ENCODE measurements at regions not wholly inside any gene's neighbourhood (a gene's known extent, or its start where the extent isn't known, plus 50 kb on each side); places are given as distances from the start of the nearest gene placed in this dataset.
A peak's percentile ranks its signal among the peaks of the same experiment; 100 is the strongest.

- TF ChIP-seq ZNF660 (CRISPR knock-in tag; IDR thresholded peaks at IDR 0.05; ENCODE audit: borderline replicate concordance, low read depth): no peak
- TF ChIP-seq CBX2 (IDR thresholded peaks at IDR 0.05; ENCODE audit: low read depth, low read length): no peak
- no peak for TF ChIP-seq CBX2 (CRISPR knock-in tag; IDR thresholded peaks at IDR 0.05; ENCODE audit: low read depth)
- peak; percentile 63; the same call in 1 of the 2 replicates for TF ChIP-seq MIER2 (CRISPR knock-in tag; IDR thresholded peaks at IDR 0.05)
- no peak for TF ChIP-seq MBNL3 (CRISPR knock-in tag; conservative IDR thresholded peaks at IDR 0.05)
- no peak for TF ChIP-seq MZF1 (CRISPR knock-in tag; IDR thresholded peaks at IDR 0.05; ENCODE audit: borderline replicate concordance)
- TF ChIP-seq MTF1 (CRISPR knock-in tag; IDR thresholded peaks at IDR 0.05): no peak
- TF ChIP-seq ARNTL (CRISPR knock-in tag; IDR thresholded peaks at IDR 0.05): no peak
- no peak for TF ChIP-seq TRAFD1 (CRISPR knock-in tag; IDR thresholded peaks at IDR 0.05; ENCODE audit: borderline replicate concordance)
- TF ChIP-seq ZHX1 (CRISPR knock-in tag; IDR thresholded peaks at IDR 0.05; ENCODE audit: low read depth): no peak
- TF ChIP-seq NFIC (IDR thresholded peaks at IDR 0.05; ENCODE audit: low read length): peak; percentile 97
- no peak for TF ChIP-seq ZNF138 (CRISPR knock-in tag; IDR thresholded peaks at IDR 0.05; ENCODE audit: low read depth)
- TF ChIP-seq JUN (CRISPR knock-in tag; IDR thresholded peaks at IDR 0.05): no peak
- TF ChIP-seq TMF1 (CRISPR knock-in tag; IDR thresholded peaks at IDR 0.05; ENCODE audit: low read depth): no peak
- no peak for TF ChIP-seq ZNF629 (CRISPR knock-in tag; conservative IDR thresholded peaks at IDR 0.05)
- TF ChIP-seq SCMH1 (CRISPR knock-in tag; IDR thresholded peaks at IDR 0.05; ENCODE audit: borderline replicate concordance): no peak
- peak; percentile 92 for TF ChIP-seq SOX13 (IDR thresholded peaks at IDR 0.05)
- TF ChIP-seq SOX13 (CRISPR knock-in tag; conservative IDR thresholded peaks at IDR 0.05 in 1 of 2, IDR thresholded peaks at IDR 0.05 in 1 of 2): peak in 1 of 2 experiments; percentile 99; a peak in 2 of 4 replicates
- TF ChIP-seq ZNF75D (CRISPR knock-in tag; IDR thresholded peaks at IDR 0.05; ENCODE audit: borderline replicate concordance): no peak
- TF ChIP-seq MAX (IDR thresholded peaks at IDR 0.05): peak; percentile 42; the same call in 1 of the 2 replicates
- no peak for TF ChIP-seq ZFP37 (CRISPR knock-in tag; IDR thresholded peaks at IDR 0.05; ENCODE audit: borderline replicate concordance)
- no peak for TF ChIP-seq ZNF781 (CRISPR knock-in tag; IDR thresholded peaks at IDR 0.05; ENCODE audit: borderline replicate concordance, not compliant biosample characterization)
- TF ChIP-seq ZNF205 (CRISPR knock-in tag; IDR thresholded peaks at IDR 0.05): peak; percentile 76; the same call in 1 of the 2 replicates
- peak; percentile 78; the same call in 1 of the 2 replicates for TF ChIP-seq SALL1 (CRISPR knock-in tag; IDR thresholded peaks at IDR 0.05)
- no peak for TF ChIP-seq ZNF326 (CRISPR knock-in tag; IDR thresholded peaks at IDR 0.05; ENCODE audit: borderline replicate concordance)
- no peak for TF ChIP-seq SRF (IDR thresholded peaks at IDR 0.05; ENCODE audit: low read depth, low read length)
- TF ChIP-seq ATF6 (CRISPR knock-in tag; conservative IDR thresholded peaks at IDR 0.05): no peak
These were observed 550.2 kb downstream of the ZBBX start (continued) for GRCh38 chr3:166829896-166830295.

All from HepG2 (cell line).